ENCODE measurements at regions not wholly inside any gene's neighbourhood (a gene's known extent, or its start where the extent isn't known, plus 50 kb on each side); places are given as distances from the start of the nearest gene placed in this dataset.

- TF ChIP-seq, protein P1, sequence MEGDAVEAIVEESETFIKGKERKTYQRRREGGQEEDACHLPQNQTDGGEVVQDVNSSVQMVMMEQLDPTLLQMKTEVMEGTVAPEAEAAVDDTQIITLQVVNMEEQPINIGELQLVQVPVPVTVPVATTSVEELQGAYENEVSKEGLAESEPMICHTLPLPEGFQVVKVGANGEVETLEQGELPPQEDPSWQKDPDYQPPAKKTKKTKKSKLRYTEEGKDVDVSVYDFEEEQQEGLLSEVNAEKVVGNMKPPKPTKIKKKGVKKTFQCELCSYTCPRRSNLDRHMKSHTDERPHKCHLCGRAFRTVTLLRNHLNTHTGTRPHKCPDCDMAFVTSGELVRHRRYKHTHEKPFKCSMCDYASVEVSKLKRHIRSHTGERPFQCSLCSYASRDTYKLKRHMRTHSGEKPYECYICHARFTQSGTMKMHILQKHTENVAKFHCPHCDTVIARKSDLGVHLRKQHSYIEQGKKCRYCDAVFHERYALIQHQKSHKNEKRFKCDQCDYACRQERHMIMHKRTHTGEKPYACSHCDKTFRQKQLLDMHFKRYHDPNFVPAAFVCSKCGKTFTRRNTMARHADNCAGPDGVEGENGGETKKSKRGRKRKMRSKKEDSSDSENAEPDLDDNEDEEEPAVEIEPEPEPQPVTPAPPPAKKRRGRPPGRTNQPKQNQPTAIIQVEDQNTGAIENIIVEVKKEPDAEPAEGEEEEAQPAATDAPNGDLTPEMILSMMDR (conservative IDR thresholded peaks at IDR 0.05; ENCODE audit: low read depth, low read length) = no peak
- no peak for TF ChIP-seq EZH2 (IDR thresholded peaks at IDR 0.05; ENCODE audit: low read length, unreplicated experiment)
- no peak for TF ChIP-seq EZH2phosphoT487 (IDR thresholded peaks at IDR 0.05; ENCODE audit: borderline replicate concordance, low read length)
Observed at GRCh38 chr3:21934591-21934990, 183.6 kb upstream of the ZNF385D start.
